ENCODE measurements at regions not wholly inside any gene's neighbourhood (a gene's known extent, or its start where the extent isn't known, plus 50 kb on each side); places are given as distances from the start of the nearest gene placed in this dataset.

GRCh38 chr1:244970236-244970743 is 105.9 kb upstream of the HNRNPU start:
- TF ChIP-seq CTCF (IDR thresholded peaks at IDR 0.05; ENCODE audit: borderline replicate concordance, extremely low read depth, low read length, poor library complexity, severe bottlenecking) = no peak
- no peak for TF ChIP-seq EZH2 (IDR thresholded peaks at IDR 0.05; ENCODE audit: borderline replicate concordance, low read depth, low read length, severe bottlenecking)
- Histone ChIP-seq H3K36me3 (ENCODE audit: insufficient read depth, low read length) (no peaks in the 10 kb centered on the region), H2AFZ (ENCODE audit: low read depth, low read length) (peak overlapping the region; percentile 78), H3K4me3 (ENCODE audit: low read depth in 1 of 2, low read length in 2 of 2) (peak overlapping the region; percentile 59 to 72; a peak in 3 of 4 replicates), H4K20me1 (ENCODE audit: insufficient read depth, low read length) (no peaks in the 10 kb centered on the region), H3K79me2 (ENCODE audit: insufficient read depth, low read length) (peaks cover 34% of the 10 kb centered on the region), H3K9me3 (ENCODE audit: insufficient read depth, low read length, severe bottlenecking) (no peaks in the 10 kb centered on the region), H3K4me2 (ENCODE audit: insufficient read depth, low read length) (peak overlapping the region; percentile 73), H3K4me1 (ENCODE audit: insufficient read depth, low read length) (peaks cover 21% of the 10 kb centered on the region), H3K27ac (ENCODE audit: low read length) (peak overlapping the region; percentile 96), H3K27me3 (ENCODE audit: insufficient read depth, low read length, poor library complexity) (no peaks in the 10 kb centered on the region), H3K9ac (ENCODE audit: low read depth, low read length) (peak overlapping the region; percentile 94)
- peak; percentile 86 for DNase-seq
- peak; percentile 80 for ATAC-seq (ENCODE audit: insufficient read depth, low read depth)

GRCh38 chr1:244969355-244970235 is 105.3 kb upstream of the HNRNPU start:
- TF ChIP-seq EZH2 (IDR thresholded peaks at IDR 0.05; ENCODE audit: borderline replicate concordance, low read depth, low read length, severe bottlenecking) (no peak), CTCF (IDR thresholded peaks at IDR 0.05; ENCODE audit: borderline replicate concordance, extremely low read depth, low read length, poor library complexity, severe bottlenecking) (no peak)
- no peaks in the 10 kb centered on the region for H3K36me3 ChIP-seq (ENCODE audit: insufficient read depth, low read length)
- H4K20me1 ChIP-seq (ENCODE audit: insufficient read depth, low read length) = no peaks in the 10 kb centered on the region
- no peaks in the 10 kb centered on the region for H3K9me3 ChIP-seq (ENCODE audit: insufficient read depth, low read length, severe bottlenecking)
- peaks cover 30% of the 10 kb centered on the region for H3K79me2 ChIP-seq (ENCODE audit: insufficient read depth, low read length)
- peak overlapping the region; percentile 27 to 72; a peak in 3 of 4 replicates for H3K4me3 ChIP-seq (ENCODE audit: low read depth in 1 of 2, low read length in 2 of 2)
- peak overlapping the region; percentile 96 for H3K27ac ChIP-seq (ENCODE audit: low read length)
- peak overlapping the region; percentile 73 for H3K4me2 ChIP-seq (ENCODE audit: insufficient read depth, low read length)
- H3K4me1 ChIP-seq (ENCODE audit: insufficient read depth, low read length) = peaks cover 25% of the 10 kb centered on the region
- DNase-seq (peak; percentile 47), ATAC-seq (ENCODE audit: insufficient read depth, low read depth) (peak; percentile 36)
- H3K27me3 ChIP-seq (ENCODE audit: insufficient read depth, low read length, poor library complexity) = no peaks in the 10 kb centered on the region
- H3K9ac ChIP-seq (ENCODE audit: low read depth, low read length) = peak overlapping the region; percentile 94
- peak overlapping the region; percentile 78 for H2AFZ ChIP-seq (ENCODE audit: low read depth, low read length)

GRCh38 chr1:244968881-244969280 is 104.5 kb upstream of the HNRNPU start:
- Histone ChIP-seq H3K4me1 (ENCODE audit: insufficient read depth, low read length) (peaks cover 32% of the 10 kb centered on the region), H4K20me1 (ENCODE audit: insufficient read depth, low read length) (no peaks in the 10 kb centered on the region), H3K4me3 (ENCODE audit: low read depth in 1 of 2, low read length in 2 of 2) (no peak overlapping the region; a peak in 1 of 4 replicates), H3K27ac (ENCODE audit: low read length) (no peak overlapping the region), H3K36me3 (ENCODE audit: insufficient read depth, low read length) (no peaks in the 10 kb centered on the region), H3K79me2 (ENCODE audit: insufficient read depth, low read length) (peaks cover 23% of the 10 kb centered on the region), H3K4me2 (ENCODE audit: insufficient read depth, low read length) (peak overlapping the region; percentile 73; the same call in 1 of the 2 replicates), H3K9me3 (ENCODE audit: insufficient read depth, low read length, severe bottlenecking) (no peaks in the 10 kb centered on the region), H2AFZ (ENCODE audit: low read depth, low read length) (no peak overlapping the region), H3K27me3 (ENCODE audit: insufficient read depth, low read length, poor library complexity) (no peaks in the 10 kb centered on the region), H3K9ac (ENCODE audit: low read depth, low read length) (peak overlapping the region; percentile 94)
- ATAC-seq (ENCODE audit: insufficient read depth, low read depth) (no peak), DNase-seq (no peak)
- no peak for TF ChIP-seq EZH2 (IDR thresholded peaks at IDR 0.05; ENCODE audit: borderline replicate concordance, low read depth, low read length, severe bottlenecking)
- no peak for TF ChIP-seq CTCF (IDR thresholded peaks at IDR 0.05; ENCODE audit: borderline replicate concordance, extremely low read depth, low read length, poor library complexity, severe bottlenecking)
